ENCODE measurements at regions not wholly inside any gene's neighbourhood (a gene's known extent, or its start where the extent isn't known, plus 50 kb on each side); places are given as distances from the start of the nearest gene placed in this dataset.
"Not testable (repeated sequence)": the region's sequence is repeated elsewhere in the genome, so short reads cannot be mapped to it uniquely, and the experiment has no call there.

- no peak for DNase-seq (ENCODE audit: low read depth in 2 of 3, low spot score in 1 of 3)
These were observed 174.0 kb upstream of the WSCD1 start for GRCh38 chr17:5896215-5896614.

DNA sequence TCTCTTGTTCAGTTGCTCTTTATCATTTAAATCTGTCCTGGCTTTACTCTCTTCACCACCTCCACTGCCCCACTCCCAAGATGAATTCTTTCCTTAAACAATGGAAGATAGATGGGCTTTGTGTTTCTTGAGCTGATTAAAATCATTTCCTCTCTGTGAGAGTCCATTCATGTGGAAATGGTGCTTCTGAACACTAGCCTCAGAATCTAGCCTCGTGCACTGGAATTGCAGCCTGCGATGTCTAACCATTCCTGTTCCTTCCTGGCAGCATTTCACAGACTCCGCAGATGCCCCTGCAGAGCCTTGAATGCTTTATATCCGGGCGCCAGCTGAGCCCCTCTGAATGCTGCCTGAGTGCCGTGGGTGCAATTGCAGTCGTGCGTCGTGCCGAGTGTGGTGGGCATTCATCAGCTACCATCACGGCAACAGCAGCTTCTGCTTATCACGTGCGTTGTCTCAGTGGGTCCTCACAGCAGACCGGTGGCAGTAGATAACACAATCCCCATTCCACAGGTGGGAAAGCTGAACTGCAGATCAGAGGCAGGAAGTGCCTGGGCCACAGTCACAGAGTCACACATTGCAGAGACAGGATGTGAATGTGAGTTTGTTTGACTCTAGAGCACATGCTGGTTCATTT lies 172.8 kb upstream of the WSCD1 start:
- DNase-seq (ENCODE audit: low read depth in 2 of 3, low spot score in 1 of 3), result no peak

DNA sequence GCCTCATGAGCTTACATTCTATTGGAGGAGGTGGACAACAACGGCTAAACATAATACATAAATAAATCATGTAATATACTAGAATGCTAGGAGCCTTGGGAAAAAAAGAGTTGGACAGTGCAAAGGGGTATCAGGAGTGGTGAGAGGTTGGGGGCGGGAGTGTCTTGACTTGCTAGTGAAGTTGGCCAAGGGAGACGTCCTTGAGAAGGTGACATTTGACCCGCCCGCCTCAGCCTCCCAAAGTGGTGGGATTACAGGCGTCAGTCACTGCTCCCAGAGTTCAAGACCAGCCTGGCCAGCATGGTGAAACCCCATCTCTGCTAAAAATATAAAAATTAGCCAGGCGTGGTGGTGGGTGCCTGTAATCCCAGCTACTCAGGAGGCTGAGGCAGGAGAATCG lies 172.2 kb upstream of the WSCD1 start:
- DNase-seq (ENCODE audit: low read depth in 2 of 3, low spot score in 1 of 3), result not testable (repeated sequence)

DNA sequence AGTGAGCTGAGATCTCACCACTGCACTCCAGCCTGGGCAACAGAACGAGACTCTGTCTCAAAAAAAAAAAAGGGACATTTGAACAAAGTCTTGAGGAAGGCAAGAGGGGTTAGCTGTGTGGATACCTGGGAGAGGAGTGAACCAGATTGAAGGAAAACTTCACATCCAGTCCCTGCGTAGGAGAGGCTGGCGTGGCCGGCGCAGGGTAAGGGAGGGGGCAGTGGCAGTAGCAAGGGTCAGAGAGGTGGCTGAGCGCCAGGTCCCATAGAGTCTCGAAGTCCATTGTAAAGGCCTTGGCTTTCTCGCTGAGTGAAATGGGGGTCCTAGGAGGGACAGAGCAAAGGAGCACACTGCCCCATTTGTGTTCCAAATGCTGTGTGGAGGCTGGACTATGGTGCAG lies 171.8 kb upstream of the WSCD1 start:
- DNase-seq (ENCODE audit: low read depth in 2 of 3, low spot score in 1 of 3), result no peak

- DNase-seq (ENCODE audit: low read depth in 2 of 3, low spot score in 1 of 3), result no peak
These were observed 170.5 kb upstream of the WSCD1 start for GRCh38 chr17:5899496-5900195.

GRCh38 chr17:5901731-5902130 lies 168.4 kb upstream of the WSCD1 start:
- DNase-seq (ENCODE audit: low read depth in 2 of 3, low spot score in 1 of 3), result no peak

DNA sequence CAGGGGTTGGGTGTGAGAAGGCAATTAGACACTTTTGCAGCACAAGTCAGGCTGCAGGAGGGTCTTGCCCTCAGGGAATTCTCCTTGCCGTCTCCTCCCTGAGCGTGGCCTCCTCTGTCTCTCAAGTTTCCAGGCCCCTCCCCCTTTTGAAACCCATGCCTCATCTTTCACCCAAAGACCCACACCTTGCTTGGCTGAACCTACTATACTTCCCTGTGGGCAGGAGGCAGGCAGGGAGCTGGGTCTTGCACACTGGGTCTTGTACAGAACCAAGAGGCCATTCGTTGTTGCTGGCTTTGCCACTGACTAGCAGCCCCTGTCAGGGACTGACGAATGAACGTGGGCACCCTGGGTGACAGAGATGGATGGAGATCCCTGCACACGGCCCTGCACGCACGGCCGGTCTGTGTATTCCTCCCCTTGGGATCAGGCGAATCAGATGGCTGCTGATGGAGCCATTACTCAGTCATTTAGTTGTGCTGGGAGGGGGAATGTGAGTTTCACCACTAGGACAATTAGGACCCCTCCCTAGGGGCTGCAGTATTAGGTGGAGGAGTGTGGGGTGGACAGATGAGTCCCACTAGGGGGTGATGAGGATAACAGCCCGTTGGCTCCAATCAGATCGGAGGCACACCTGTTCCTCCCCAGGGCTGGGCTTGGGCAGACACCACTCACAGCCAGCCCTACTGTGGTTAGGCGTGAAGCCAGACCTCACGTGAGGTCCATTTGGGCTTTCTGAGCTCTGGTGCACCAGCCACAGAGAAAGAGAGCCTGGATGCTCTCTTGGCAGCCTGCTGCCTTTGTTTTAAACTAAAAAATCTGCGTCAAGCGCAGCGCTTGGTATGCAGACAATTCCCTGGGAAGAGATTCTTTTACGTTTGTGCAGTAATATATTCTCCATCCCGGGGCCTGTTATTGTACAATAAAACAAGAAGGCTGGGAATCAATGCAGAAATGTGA lies 167.7 kb upstream of the WSCD1 start:
- no peak for DNase-seq (ENCODE audit: low read depth in 2 of 3, low spot score in 1 of 3)

DNA sequence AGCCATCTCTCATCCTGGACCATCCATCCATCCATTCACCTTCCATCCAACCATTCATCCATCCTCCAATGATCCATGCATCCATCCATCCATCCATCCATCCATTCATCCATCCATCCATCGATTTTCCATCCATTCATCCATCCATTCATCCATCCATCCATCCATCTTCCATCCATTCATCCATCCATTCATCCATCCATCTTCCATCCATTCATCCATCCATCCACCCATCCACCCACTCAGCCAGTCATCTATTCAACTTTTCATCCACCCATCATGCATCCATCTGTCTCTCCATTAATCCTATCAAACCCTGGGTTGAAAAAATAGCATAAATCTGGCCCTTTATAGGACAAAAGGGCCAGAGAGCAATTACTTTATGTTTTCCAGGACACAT lies 158.3 kb upstream of the WSCD1 start:
- no peak for DNase-seq (ENCODE audit: low read depth in 2 of 3, low spot score in 1 of 3)

- no peak for DNase-seq (ENCODE audit: low read depth in 2 of 3, low spot score in 1 of 3)
These were observed 157.1 kb upstream of the WSCD1 start for GRCh38 chr17:5913032-5913531.

DNA sequence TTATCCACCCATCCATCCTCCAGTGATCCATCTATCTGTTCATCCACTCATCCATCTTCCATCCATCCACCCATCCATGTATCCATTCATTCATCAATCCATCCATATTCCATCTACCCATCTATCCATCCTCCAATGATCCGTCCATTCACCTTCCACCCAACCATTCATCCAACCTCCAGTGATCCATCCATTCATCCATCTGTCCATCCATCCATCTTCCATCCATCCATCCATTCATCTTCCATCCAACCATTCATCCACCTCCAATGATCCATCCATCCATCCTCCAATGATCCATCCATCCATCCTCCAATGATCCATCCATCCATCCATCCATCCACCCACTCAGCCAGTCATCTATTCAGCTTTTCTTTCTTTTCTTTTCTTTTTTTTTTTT lies 156.5 kb upstream of the WSCD1 start:
- DNase-seq (ENCODE audit: low read depth in 2 of 3, low spot score in 1 of 3), result no peak

DNA sequence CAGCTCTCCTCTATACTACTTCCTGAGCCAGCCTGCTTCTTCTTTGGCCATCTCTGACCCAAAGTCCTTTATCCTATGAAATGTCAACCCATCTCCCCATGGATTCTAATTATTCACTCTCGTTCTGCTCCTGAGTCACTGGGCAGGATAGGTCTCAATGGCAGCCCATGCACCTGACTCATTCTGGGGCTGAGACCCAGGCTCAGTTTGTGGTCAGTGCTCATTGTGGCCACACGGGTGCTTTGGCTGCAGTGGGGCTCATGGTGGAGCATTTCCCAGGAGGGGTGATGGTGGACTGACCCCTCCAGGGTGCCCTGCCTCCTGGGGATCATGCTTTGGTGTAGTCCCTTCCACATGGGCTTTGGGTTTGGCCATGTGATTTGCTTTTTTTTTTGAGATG lies 154.8 kb upstream of the WSCD1 start:
- DNase-seq (ENCODE audit: low read depth in 2 of 3, low spot score in 1 of 3), result no peak

DNA sequence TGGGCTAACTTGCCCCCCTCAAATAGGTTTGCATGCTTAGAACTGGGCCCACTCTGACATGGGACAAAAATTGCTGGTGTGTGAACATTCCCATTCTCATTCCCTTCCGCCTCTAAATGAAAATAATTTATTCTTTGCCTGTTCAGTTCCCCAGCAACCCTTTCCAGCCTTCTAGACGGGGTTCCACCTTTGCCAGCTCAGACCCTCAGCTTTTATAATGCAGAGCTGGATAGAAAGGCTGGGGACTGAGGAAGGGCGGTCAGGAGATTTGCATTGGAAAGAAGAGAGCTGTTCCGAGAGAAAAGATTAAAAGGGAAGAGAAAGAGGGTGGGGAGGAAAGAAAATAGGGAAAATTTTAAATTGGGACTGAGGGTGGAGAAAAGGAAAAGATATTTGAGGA lies 151.1 kb upstream of the WSCD1 start:
- DNase-seq (ENCODE audit: low read depth in 2 of 3, low spot score in 1 of 3), result no peak

DNA sequence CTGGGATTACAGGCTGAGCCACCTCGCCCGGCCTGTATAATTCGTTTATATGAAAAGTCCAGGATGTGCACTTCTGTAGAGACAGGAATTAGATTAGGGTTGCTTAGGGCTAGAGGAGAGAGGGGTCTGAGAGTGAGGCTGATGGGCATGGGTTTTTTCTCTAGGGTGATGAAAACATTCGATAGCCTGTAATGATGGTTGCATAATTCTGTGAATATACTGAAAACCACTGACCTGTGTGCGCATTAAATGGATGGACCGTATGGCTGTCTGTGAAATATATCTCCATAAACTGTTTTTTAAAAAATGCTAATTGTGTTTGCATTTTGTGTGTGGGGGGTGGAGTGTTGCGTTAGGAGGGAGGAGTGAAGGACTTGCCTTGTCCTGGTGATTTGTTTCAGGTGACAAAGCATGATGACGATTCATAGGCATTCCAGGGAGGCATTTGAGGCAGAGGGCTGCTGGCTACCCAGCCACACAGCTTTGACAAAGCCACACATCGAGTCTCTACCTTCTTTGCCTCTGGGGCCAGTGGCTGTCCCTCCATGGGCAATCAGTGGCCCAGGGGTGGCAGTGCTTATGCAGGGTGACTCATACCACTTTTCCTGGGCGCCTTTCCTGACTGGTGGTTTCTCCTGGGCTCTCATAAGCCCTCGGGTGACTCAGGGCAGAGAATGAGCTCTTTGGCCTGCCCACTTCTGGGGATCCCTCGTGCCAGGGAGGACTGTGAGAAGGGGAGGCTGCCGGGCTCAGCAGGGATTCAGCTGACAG lies 148.5 kb upstream of the WSCD1 start:
- DNase-seq (ENCODE audit: low read depth in 2 of 3, low spot score in 1 of 3), result no peak

GRCh38 chr17:5922476-5922875 lies 147.7 kb upstream of the WSCD1 start:
- DNase-seq (ENCODE audit: low read depth in 2 of 3, low spot score in 1 of 3), result no peak

GRCh38 chr17:5929721-5930120 lies 140.5 kb upstream of the WSCD1 start:
- DNase-seq (ENCODE audit: low read depth in 2 of 3, low spot score in 1 of 3), result no peak

DNA sequence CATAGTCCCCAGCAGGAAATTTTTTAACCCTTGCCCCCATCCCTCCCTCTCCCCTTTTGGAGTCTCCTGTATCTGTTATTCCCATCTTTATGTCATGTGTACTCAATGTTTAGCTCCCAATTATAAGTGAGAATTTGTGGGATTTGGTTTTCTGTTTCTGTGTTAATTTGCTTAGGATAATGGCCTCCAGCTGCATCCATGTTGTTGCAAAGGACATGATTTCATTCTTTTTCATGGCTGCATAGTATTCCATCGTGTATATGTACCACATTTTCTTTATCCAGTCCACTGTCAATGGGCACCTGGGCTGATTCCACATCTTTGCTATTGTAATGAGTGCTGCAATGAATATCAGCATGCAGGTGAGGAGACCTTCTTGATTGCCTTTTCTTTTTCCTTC lies 139.6 kb upstream of the WSCD1 start:
- DNase-seq (ENCODE audit: low read depth in 2 of 3, low spot score in 1 of 3), result not testable (repeated sequence)

- DNase-seq (ENCODE audit: low read depth in 2 of 3, low spot score in 1 of 3), result no peak
These were observed 138.6 kb upstream of the WSCD1 start for GRCh38 chr17:5931616-5932015.

- DNase-seq (ENCODE audit: low read depth in 2 of 3, low spot score in 1 of 3), result no peak
These were observed 136.7 kb upstream of the WSCD1 start for GRCh38 chr17:5933430-5933829.

DNA sequence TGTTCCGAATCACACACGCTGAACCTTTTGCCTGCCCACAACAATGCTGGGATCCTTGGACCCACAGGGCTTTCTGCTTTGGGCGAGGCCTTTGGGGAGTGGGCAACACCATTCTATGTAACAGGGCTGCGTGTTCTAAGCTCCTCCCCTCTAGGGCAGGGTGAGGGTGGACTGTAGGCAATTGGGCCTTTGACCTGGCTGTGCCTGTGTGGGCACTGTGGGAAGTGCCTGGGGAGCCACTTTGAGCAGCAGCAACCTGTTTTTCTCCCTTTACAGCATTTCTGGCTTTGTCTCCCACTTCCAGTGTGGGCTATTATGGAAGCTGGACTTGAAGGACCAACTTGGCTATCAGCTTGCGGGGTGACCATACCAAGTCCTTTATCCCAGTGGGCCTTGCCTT lies 128.9 kb upstream of the WSCD1 start:
- DNase-seq (ENCODE audit: low read depth in 2 of 3, low spot score in 1 of 3), result no peak

DNA sequence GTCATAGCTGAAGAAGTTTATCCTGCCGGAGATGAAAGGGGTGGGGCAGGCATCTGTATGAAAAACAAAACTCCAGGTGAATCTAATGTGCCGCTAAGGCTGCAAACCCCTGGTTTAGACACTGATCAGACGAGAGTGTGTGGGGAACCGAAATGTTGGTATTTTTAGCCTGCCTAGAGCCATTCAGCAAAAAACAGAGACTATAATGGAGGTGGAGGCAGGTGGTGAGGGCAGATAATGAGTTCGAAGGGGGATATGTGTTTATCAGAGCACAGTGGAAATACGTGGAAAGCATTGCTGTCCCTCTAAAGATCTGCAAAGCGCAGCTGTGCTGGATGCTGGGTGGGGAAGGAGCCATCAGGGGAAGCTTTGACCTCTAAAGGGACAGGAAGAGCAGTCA lies 127.5 kb upstream of the WSCD1 start:
- no peak for DNase-seq (ENCODE audit: low read depth in 2 of 3, low spot score in 1 of 3)

- no peak for DNase-seq (ENCODE audit: low read depth in 2 of 3, low spot score in 1 of 3)
These were observed 126.9 kb upstream of the WSCD1 start for GRCh38 chr17:5943232-5943631.
